Activated T-cell treated with anti-CD3 and anti-CD28 coated beads for 4 hours (primary cell): ENCODE measurements at regions not wholly inside any gene's neighbourhood (a gene's known extent, or its start where the extent isn't known, plus 50 kb on each side); places are given as distances from the start of the nearest gene placed in this dataset.
A peak's percentile ranks its signal among the peaks of the same experiment; 100 is the strongest.

ENCODE experiments used
- DNase-seq: peaks from one replicate; pipeline ENCODE4 v3.0.0-alpha.2; 2020

DNA sequence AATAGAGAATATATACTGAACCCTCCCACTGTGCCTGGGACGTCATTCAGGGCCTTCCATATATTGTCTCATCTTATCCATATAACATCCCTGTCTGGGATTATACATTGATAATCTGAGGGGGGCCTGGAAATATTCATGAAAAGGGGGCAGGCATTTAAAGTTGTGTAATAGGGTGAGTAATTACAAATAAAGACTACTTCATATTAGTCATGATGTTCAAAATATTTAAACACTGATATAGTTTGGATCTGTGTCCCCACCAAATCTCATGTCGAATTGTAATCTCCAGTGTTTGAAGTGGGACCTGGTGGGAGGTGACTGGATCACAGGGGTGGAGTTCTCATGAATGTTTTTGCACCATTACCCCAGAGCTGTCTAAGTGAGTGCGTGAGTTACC lies 97.8 kb downstream of the AQP9 start:
- DNase-seq, result no peak

DNA sequence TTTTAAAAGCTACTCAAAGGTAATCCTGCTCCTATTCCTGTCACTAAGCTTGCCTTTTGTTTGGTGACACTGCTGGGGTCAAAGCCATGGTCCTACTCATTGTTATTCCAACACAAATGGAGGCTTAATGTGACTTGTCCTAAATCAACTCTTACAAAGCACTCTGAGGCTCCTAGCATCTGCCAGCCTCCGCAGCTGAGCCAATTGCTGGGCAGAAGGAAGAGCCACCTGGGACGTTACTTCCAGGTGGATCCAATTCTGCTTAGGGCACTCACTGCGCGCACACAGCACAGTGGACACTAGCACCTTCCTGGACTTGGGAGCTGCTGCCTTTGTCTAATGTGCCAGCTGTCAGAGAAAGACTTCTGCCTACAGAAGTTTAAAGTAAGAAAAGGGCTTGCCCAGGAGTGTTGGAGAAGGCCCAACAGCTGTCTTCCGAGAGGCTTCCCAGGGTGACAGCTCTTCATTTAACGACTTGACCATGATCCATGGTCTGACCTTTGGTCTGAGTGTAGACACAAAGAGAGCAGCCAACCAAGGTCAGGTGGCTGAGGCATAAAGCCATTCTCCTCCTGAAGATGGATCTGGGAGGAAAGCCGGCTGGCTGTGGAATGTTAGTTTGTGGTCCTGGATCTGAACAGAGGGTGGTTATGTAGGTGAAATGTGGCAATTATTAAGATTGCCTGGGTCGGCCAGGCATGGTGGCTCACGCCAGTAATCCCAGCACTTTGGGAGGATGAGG lies 102.2 kb downstream of the AQP9 start:
- no peak for DNase-seq

DNA sequence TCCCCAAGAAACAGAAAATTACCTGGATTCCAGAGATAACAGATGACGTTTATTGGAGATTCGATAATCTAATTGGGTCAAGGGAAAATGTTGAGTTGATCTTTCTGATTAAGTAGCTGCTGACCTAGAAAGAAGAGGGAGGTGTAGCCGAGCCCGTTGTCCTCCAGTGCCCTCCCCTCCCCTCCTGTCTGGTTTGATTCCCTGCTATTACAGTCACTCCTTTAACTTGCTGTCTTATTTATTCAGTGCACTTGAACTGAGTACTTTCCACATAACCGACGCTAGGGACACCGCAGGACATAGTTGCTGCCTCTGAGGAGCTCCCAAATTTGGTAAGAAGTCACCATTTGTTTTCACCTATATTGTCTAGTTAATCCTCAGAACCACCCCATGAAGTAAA lies 103.7 kb downstream of the AQP9 start:
- DNase-seq, result no peak

DNA sequence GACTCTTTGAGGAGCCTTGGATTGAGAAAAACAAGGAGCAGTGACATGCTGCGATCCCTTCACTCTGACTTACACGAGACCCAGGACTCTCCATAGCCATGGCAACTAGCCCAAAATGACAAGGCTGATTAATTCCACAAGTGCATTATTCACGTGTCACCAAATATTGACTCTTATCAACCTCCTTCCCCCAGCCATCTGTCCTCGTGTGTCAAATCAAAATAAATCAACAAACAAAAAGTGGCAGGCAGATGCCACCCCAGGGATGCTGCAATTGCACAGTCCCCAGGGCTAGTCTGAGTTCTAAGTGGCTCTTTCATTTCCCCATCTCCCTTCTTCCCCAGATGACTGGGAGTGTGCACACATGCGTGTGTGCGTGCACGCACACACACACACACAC lies 104.9 kb downstream of the AQP9 start:
- no peak for DNase-seq

DNA sequence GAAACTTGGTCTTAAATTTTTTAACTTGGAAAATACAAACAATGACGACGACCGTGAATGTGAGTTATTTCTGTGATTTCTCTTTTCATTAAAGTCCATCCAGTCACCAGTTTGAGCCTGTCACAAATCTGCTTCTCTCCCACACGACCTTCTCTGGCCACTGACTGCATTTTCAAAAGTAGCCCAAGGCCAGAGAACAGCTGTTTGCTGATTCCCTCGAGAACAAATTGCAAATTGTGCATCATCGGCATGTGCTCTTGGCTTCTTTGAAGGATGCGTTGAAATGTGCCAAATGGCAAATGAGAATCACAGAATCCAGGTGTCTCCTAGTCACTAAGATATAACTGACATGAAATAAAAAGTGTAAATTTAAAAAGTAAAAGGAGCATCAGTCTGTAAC lies 106.4 kb downstream of the AQP9 start:
- DNase-seq, result no peak

DNA sequence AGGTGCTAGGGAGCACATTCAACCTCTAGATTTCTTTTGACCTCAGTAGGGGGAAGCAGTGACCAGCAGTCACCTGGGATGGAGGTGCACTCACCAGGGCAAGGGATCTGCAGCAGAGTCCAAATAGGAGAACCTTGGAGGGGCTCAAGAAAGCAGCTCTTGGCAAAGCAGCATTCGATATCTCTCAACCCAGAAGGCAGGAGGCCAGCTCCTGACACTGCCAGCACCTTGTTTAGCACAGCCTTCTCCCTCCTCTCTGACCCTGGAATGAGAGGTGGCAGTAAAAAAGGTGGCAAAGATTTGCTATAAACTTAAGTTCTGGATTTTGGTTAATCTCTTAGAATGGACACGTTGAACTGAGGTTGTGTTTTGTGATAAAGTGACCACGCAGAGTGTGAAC lies 107.9 kb downstream of the AQP9 start:
- DNase-seq, result no peak

DNA sequence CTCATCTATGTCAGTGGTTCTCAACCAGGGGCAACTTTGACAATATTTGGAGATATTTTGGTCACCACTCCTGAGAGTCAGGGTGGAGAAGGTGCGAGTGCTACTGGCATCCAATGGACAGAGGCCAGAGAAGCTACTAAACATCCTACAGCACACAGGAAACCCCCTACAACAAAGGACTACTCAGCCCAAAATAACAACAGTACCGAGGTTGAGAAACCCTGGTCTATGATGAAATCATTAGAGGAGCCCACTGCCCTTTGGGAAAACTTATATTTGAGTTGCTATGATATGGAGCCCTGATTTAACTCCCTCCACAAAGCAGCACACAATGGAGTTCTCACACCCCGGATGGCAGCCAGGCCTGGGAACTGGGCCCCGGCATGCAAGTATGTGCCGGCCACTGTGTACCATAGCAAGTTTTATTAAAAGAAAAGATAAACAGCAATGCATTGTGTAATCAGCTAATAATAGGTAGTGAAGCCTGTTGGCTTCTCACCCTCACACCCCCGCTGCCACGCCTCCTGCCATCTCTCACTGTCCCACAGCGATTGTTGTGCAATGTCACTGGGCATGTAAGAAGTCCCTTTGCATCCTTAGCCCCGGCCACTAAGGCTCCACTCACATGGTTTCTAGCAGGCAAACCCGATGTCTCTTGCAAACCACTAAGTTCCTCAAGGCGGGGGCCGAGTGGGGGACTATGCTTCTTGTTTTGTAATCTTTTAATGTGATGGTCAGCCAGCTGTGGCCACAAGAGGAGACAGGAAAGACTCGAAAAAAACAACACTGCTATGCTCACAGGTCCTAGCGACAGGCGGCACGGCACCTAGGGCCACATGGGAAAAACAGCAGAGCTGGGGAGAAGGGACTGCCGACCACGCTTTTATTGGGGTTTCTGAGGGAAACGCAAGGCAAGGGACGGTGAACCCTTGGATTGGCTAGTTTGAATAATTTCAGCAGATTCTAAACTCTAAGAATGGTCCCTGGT lies 110.0 kb downstream of the AQP9 start:
- no peak for DNase-seq

DNA sequence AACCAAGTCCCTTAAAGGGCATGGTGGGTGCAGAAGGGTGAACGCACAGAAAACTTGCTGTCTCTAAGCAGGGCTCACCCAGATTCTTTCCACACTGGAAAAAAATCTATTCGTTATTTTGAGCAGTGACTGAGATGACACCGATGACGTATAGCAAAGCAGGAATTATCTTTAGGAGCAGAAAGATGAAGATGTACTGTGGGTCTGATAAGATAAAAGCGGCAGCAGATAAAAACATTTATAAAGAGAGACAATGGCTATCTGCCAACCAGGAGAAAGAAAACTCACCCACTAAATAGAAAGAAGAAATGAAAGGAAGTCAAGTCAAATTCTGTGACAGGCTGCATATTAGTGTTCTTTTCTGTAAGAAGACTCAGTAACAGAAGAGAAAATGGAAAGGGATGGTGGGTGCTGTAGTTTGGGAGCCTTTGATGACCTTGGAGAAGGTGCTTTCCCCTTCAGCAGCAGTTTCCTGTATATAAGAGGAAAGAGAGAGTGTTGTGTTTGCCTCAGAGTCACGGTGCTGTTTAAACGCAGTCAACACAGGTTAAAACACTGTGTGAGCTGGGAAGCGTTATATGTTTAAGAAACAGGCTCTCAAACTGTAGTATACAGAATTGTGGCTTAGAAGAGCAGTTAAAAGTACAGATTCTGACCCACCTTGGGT lies 111.6 kb downstream of the AQP9 start:
- DNase-seq, result no peak

DNA sequence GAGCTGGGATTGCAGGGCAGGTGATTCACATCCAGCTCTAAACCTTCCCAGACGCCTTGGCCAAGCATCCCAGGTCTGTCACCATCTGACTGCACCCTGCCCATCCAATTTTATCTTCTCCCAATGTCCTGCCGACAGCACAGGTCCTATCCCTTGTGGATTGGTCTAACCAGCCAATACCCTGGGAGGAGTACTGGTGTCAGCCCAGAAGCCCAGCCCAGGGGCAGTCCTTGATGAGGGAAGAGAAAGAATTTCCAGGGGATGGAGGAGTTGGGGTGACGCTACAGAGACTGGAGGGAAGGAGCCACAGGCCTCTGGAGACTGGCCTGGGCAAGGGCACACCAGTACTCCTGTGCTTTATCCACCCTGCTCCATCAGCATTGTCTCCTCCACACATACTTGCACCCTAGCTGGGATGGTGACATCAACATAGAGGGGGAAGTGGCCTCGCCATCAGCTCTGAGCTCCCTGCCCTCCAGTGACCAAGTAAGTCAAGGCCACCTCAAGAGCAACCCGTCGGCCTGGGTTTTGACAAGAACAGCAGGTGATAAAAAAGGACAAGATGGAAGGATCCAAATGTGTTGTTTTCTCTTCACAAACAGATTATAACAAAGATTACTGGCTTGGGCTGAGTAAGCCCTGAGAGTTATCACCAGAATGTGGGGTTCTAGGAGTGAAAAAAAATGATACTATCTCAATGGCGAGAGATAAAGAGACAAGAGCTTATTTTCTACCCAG lies 114.6 kb downstream of the AQP9 start:
- no peak for DNase-seq

DNA sequence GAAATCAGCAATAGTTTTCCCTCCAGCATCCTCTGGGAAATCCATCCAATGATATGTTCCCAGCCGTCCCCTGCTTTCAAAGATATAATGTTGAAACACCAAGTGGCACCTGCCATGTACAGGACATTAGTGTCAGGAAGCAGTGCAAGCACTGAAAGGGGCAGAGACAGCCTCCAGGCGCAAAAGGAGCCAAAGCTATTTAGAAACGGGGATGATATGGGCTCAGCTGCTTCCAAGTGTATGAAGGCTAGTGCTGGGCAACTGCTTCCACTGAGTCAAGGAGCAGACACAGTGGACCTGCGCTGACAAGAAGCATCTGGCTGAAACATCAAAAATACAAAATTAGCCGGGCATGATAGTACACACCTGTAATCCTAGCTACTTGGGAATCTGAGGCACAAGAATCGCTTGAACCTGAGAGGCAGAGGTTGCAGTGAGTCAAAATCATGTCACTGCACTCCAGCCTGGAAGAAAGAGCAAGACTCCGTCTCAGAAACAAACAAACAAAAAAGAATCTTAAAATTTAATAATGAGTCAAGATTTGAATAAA lies 119.7 kb downstream of the AQP9 start:
- DNase-seq, result no peak

DNA sequence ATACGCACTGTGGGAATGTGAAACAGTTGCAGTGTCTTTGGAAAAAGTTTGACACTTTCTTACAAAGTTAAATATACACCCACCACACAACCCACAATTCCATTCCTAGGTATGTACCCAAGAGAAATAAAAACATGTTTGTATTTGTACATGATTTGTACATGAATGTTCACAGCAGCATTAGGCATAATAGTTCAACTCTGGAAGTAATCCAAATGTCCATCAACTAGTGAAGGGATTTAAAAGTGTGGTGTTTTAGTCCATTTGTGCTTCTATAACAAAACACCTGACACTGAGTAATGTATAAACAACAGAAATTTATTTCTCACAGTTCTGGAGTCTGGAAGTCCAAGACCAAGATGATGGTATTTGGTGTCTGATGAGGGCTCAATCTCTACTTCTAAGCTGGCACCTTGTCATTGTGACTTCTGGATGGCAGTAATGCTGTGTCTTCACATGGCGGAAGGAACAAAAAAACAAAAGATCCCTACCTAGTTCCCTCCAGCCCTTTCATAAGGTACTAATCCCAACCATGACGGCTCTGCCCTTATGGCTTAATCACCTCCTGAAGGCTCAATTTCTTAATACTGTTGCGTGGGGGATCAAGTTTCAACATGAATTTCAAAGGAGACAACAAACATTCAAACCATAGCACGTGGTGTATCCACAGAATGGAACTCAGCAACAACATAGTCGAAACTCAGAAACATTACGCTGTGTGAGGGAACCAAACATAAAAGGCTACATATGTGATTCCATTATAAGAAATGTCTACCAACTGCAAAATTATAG lies 120.5 kb downstream of the AQP9 start:
- DNase-seq, result no peak

DNA sequence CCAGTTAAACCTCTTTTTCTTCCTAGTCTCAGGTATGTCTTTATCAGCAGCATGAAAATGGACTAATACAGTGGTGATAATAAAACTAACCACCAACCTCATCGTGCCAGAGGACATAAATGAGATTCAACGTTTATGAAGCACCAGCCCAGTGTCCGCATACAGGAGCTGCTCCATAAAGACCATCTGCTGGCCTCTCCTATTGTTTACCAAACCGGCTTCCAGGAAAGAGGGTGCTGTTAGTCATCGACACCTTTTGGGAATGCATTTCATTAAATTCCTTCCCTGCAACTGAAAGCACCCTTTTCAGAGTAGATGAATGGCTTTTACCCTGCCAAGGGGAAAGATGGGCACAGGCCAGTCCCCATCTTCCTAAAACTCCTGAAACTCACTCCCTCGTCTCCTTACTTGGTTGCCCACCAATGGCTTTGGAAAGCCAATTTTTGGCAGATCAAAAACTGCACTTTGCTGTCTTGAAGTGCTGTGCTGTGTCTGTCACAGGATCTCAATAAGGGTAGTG lies 122.1 kb downstream of the AQP9 start:
- no peak for DNase-seq

DNA sequence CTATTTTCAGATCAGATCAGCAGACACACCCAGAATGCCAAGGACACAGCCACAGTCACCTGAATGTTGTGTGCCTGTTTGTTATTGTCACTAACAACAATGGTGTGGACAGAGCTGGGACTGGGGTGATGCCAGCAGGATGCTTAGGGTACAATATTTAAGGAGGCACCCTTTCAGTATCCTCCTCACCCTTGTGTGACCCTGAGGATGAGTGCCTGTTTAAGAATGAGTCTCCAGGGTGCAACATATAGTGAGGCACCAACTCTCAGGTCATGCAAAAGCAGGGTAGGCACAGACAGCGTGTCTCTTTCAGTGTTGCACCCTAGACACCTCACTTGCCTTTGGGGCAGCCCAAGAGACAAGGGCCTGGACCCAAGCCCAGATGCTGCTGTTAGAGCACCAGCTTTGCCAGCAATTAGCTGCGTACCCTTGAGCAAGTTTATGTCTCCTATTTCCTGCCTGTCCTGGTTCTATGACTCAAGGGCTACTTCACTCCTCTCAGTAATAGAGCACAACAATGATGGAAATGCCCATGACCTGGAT lies 122.6 kb downstream of the AQP9 start:
- DNase-seq, result no peak

DNA sequence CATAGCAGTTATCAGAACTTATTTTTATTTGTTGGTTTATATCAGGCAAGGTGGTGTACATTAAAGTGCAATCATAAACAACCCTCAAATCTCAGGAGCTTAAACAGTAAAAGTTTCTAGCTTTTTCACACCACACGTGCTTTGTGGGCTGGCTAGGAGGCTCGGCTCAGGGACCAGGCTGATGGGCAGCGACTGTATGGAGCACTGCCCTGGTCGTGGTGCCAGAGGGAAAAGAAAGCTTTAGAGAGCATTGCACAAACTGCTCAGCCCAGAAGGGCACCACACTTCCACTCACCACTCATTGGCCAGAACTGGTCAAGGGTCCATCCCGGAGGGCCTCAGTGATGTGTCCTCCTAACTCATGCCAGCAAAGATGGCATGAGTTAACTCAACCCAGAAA lies 123.2 kb downstream of the AQP9 start:
- no peak for DNase-seq

DNA sequence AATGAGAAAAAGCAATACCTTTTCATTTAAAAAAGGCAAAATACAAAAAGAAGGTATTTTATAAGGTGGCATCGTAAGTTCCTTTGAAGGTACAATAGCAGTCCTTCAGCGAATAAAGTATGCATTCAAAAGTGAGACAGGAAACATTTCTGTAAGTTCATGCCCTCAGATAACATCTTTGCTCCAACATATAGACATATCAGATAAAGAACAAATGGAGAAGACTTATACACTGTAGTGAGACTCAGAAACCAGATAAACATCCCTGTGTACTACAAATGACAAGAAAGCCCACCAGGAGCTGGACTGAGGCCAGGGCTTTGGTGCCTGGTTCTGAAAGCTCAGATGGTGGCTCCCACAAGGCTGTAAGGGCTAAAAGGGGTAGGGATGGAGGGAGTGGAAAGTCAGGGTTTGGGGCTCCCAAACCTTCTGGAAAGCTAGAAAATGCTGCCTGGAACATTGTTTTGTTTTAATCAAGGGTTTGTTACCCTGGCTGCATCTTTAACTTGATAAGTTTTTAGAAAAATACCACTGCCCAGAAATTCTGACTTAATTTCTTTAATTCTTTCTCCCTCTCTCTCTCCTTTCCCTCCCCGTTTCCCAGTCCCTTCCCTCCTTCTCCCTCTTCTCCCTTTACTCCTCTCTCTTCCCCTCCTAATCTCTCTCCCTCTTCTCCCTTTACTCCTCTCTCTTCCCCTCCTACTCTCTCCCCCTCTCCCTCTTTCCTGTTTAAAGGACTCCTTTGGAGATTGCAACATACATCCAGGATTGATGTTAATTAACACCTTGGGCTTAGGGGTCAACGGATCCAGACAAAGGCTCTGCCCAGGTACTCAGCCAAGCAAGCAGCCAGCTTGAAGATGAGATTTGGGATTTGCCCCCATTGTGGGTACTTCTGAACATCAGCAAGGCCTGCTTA lies 126.1 kb downstream of the AQP9 start:
- no peak for DNase-seq

DNA sequence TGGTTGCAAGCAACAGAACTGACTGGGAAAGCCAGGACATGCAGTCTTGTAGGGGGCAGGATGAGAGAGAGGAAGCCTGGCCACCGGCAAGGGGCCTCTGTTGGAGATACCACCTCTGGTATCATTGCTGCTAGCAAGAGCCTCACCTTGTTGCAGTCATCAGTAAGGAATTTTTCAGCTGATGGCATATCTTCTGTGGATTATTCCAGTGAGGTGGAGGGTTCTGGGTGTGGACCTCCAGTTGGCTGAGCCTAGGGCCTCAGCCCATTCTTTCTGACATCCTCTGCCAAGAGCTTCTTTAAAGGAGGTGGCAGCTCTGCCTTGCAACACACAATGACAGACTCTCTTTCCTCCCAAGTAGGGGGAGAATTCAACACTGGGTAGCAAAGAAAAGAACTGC lies 128.9 kb downstream of the AQP9 start:
- DNase-seq, result no peak

DNA sequence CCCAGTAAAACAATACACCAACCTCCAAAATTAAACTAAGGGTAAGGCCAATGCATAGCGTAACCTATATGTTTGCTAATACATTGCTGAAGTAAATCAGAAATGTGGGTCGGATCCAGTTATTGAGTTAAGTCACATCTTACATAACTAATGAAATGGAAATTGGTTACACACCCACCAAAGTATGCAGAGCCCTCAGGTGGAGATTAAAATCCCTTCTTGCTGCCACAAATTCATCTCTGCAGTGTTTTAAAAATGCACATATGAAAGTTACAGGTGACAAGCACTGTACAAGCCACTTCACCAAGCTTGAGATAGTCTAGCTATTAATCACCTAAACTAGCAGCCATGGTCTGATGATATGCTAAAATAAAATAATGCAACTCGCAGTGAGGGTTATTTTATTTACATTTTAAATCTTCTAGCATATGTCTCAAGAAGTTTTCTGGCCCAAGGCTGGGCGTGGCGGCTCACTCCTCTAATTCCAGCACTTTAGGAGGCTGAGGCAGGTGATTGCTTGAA lies 130.6 kb downstream of the AQP9 start:
- DNase-seq, result no peak

DNA sequence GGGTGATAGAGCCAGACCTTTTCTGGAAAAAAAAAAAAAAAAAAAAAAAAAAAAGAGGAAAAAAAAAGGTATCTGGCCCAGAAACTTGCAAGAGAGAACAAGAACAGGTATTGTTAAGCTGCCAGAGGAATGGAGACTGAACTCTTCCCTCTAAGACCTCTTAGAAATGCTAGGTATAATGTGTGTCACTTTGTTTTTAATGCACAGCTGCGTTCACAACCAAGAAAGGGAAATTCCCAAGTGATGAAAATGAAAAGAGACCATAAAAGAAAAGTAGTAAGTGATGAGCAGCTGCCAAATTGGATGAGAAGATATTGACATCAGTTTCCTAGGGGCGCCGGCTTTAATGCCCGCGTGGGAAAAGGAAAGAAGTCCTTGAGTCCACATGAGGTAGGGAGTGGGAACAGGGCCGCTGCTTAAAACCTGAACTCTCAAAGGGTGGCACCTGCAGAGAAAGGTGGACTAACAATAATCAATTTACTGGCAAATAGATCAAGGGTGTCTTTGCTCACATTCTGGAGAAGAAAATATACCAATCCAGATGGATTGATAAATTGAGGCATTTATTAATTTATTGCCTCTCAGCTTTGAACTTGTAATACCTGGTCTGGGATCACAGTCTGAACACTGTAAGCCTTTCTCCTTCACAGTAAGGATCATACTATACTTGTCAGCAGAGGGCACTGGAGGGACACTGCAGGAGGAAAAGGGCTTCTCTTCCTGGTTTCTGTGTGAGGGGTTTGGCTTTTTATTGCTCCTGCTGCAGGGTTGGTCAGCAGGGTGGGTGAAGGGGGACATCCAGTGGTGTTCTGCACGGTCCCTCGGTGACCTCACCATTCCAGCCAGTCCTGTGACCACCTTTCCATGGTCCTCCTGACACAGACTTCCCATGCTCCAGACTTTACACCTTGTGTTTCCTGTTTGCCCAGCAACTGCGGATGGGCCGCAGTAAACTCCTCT lies 131.6 kb downstream of the AQP9 start:
- peak; percentile 10 for DNase-seq

DNA sequence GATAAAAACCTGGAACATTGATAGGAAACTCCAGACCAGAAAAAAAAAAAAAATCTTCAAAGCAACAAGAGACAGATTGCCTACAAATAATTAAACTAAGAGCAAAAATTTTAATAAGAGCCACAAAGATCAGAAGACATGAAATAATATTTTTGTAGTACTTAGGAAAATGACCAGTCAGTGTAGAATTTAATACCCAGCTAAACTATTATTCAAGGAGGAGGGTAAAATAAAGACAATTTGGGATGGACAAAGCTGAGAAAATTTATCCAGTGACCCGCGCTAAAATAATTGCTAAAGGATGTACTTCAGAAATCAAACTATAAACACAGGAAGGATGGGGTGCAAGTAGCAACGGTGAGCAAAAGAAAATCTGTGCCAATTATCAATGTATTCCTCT lies 133.2 kb downstream of the AQP9 start:
- no peak for DNase-seq
